ENCODE measurements at regions not wholly inside any gene's neighbourhood (a gene's known extent, or its start where the extent isn't known, plus 50 kb on each side); places are given as distances from the start of the nearest gene placed in this dataset.

GRCh38 chr1:38466487-38466886 lies 393.1 kb downstream of the RRAGC start:
- TF ChIP-seq CTCF (IDR thresholded peaks at IDR 0.05) (no peak), POLR2A (IDR thresholded peaks at IDR 0.05) (no peak)

Data from adrenal gland (tissue), 5 donors.